SW480 (cell line): ENCODE measurements at regions not wholly inside any gene's neighbourhood (a gene's known extent, or its start where the extent isn't known, plus 50 kb on each side); places are given as distances from the start of the nearest gene placed in this dataset.

Experiments
- DNase-seq: peaks from one replicate; pipeline ENCODE4 v3.0.0-alpha.2; 2016; ENCODE audit warnings: low spot score

- DNase-seq: no peak
Measured at GRCh38 chr2:62447411-62447810, 58.6 kb downstream of the TMEM17 start.

- no peak for DNase-seq
Measured at GRCh38 chr2:62446491-62446890, 59.5 kb downstream of the TMEM17 start.

GRCh38 chr2:62443886-62444285 is 62.1 kb downstream of the TMEM17 start:
- no peak for DNase-seq

- DNase-seq: no peak
Measured at GRCh38 chr2:62443471-62443870, 62.5 kb downstream of the TMEM17 start.

GRCh38 chr2:62441824-62442223 is 64.2 kb downstream of the TMEM17 start:
- DNase-seq: no peak

- DNase-seq: no peak
Measured at GRCh38 chr2:62441421-62441820, 64.6 kb downstream of the TMEM17 start.

GRCh38 chr2:62440281-62440946 is 65.6 kb downstream of the TMEM17 start:
- no peak for DNase-seq

- no peak for DNase-seq
Measured at GRCh38 chr2:62439425-62439824, 66.6 kb downstream of the TMEM17 start.

GRCh38 chr2:62437785-62438184 is 68.2 kb downstream of the TMEM17 start:
- no peak for DNase-seq

GRCh38 chr2:62435720-62436119 is 70.3 kb downstream of the TMEM17 start:
- no peak for DNase-seq

- DNase-seq: no peak
Measured at GRCh38 chr2:62432407-62432806, 73.6 kb downstream of the TMEM17 start.

- no peak for DNase-seq
Measured at GRCh38 chr2:62431512-62431911, 74.5 kb downstream of the TMEM17 start.

- DNase-seq: no peak
Measured at GRCh38 chr2:62430146-62430545, 75.8 kb downstream of the TMEM17 start.

GRCh38 chr2:62427146-62427545 is 78.8 kb downstream of the TMEM17 start:
- DNase-seq: no peak

- no peak for DNase-seq
Measured at GRCh38 chr2:62426154-62426912, 79.7 kb downstream of the TMEM17 start.

- no peak for DNase-seq
Measured at GRCh38 chr2:62425684-62426083, 80.3 kb downstream of the TMEM17 start.

- DNase-seq: peak; percentile 13
Measured at GRCh38 chr2:62424899-62425298, 81.1 kb downstream of the TMEM17 start.

- DNase-seq: no peak
Measured at GRCh38 chr2:62423883-62424458, 82.0 kb downstream of the TMEM17 start.

- DNase-seq: peak; percentile 15
Measured at GRCh38 chr2:62423235-62423634, 82.8 kb downstream of the TMEM17 start.

- DNase-seq: no peak
Measured at GRCh38 chr2:62415518-62415917, 90.5 kb downstream of the TMEM17 start.

- peak; percentile 58 for DNase-seq
Measured at GRCh38 chr2:62415019-62415431, 91.0 kb downstream of the TMEM17 start.

- DNase-seq: no peak
Measured at GRCh38 chr2:62413116-62413663, 92.8 kb downstream of the TMEM17 start.

GRCh38 chr2:62412347-62412742 is 93.7 kb downstream of the TMEM17 start:
- DNase-seq: peak; percentile 8
